ENCODE measurements at regions not wholly inside any gene's neighbourhood (a gene's known extent, or its start where the extent isn't known, plus 50 kb on each side); places are given as distances from the start of the nearest gene placed in this dataset.

DNA sequence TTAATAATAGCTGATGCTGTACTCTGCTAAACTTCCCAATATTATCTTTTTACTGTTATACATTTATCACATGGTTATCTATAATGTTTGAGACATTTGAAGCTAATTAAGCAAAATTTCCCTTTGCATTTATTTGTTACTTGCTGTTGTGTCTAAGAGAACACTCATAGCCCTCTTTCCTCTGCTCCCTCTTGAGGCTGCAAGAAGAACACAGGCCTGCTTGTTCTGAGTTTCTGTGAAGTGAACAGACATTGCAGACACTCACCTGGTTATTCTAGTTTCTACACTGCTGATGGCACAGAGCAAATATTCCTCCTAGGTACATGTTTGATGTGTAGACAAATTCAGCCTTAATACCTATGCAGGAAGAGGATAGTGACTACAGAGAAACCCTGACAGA lies 367.8 kb downstream of the GASK1B start (continued):
- no peak for TF ChIP-seq ZNF518A (tag by site-specific recombination; conservative IDR thresholded peaks at IDR 0.05; ENCODE audit: low read depth)
- TF ChIP-seq ZNF248 (tag by site-specific recombination; IDR thresholded peaks at IDR 0.05) = no peak
- no peak for TF ChIP-seq ZFP37 (tag by site-specific recombination; IDR thresholded peaks at IDR 0.05)
- TF ChIP-seq, protein P1, sequence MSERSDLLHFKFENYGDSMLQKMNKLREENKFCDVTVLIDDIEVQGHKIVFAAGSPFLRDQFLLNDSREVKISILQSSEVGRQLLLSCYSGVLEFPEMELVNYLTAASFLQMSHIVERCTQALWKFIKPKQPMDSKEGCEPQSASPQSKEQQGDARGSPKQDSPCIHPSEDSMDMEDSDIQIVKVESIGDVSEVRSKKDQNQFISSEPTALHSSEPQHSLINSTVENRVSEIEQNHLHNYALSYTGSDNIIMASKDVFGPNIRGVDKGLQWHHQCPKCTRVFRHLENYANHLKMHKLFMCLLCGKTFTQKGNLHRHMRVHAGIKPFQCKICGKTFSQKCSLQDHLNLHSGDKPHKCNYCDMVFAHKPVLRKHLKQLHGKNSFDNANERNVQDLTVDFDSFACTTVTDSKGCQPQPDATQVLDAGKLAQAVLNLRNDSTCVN (tag by site-specific recombination; optimal IDR thresholded peaks at IDR 0.05) = no peak

GRCh38 chr4:157803845-157804521 lies 368.8 kb downstream of the GASK1B start:
- POLR2A ChIA-PET = no interaction called here
- H3K9me3 ChIP-seq (ENCODE audit: control insufficient read depth, insufficient read depth, low read depth, low read length) = no peaks in the 10 kb centered on the region
- TF ChIP-seq ZNF571 (tag by site-specific recombination; IDR thresholded peaks at IDR 0.05) (no peak), ZNF10 (tag by site-specific recombination; IDR thresholded peaks at IDR 0.05) (no peak), BCL11B (tag by site-specific recombination; IDR thresholded peaks at IDR 0.05; ENCODE audit: low read depth) (no peak), ZNF645 (tag by site-specific recombination; IDR thresholded peaks at IDR 0.05) (no peak), ZNF202 (tag by site-specific recombination; IDR thresholded peaks at IDR 0.05; ENCODE audit: borderline replicate concordance) (no peak), YY1 (tag by site-specific recombination; IDR thresholded peaks at IDR 0.05) (no peak), MZF1 (tag by site-specific recombination; IDR thresholded peaks at IDR 0.05; ENCODE audit: borderline replicate concordance) (no peak), KLF17 (tag by site-specific recombination; IDR thresholded peaks at IDR 0.05) (no peak), ZNF138 (tag by site-specific recombination; IDR thresholded peaks at IDR 0.05; ENCODE audit: borderline replicate concordance) (no peak), ZNF2 (tag by site-specific recombination; IDR thresholded peaks at IDR 0.05) (no peak), CTCF (tag by site-specific recombination; IDR thresholded peaks at IDR 0.05) (no peak), ZNF140 (tag by site-specific recombination; IDR thresholded peaks at IDR 0.05) (no peak), ZFP3 (tag by site-specific recombination; IDR thresholded peaks at IDR 0.05; ENCODE audit: low read depth) (no peak), HOXA7 (CRISPR knock-in tag; IDR thresholded peaks at IDR 0.05; ENCODE audit: borderline replicate concordance) (no peak), GLI2 (tag by site-specific recombination; IDR thresholded peaks at IDR 0.05; ENCODE audit: borderline replicate concordance, low read depth) (no peak), BCL6B (tag by site-specific recombination; IDR thresholded peaks at IDR 0.05) (no peak)
- TF ChIP-seq, protein P2, sequence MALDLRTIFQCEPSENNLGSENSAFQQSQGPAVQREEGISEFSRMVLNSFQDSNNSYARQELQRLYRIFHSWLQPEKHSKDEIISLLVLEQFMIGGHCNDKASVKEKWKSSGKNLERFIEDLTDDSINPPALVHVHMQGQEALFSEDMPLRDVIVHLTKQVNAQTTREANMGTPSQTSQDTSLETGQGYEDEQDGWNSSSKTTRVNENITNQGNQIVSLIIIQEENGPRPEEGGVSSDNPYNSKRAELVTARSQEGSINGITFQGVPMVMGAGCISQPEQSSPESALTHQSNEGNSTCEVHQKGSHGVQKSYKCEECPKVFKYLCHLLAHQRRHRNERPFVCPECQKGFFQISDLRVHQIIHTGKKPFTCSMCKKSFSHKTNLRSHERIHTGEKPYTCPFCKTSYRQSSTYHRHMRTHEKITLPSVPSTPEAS (tag by site-specific recombination; IDR thresholded peaks at IDR 0.05) = no peak
- TF ChIP-seq, protein P3, sequence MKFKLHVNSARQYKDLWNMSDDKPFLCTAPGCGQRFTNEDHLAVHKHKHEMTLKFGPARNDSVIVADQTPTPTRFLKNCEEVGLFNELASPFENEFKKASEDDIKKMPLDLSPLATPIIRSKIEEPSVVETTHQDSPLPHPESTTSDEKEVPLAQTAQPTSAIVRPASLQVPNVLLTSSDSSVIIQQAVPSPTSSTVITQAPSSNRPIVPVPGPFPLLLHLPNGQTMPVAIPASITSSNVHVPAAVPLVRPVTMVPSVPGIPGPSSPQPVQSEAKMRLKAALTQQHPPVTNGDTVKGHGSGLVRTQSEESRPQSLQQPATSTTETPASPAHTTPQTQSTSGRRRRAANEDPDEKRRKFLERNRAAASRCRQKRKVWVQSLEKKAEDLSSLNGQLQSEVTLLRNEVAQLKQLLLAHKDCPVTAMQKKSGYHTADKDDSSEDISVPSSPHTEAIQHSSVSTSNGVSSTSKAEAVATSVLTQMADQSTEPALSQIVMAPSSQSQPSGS (tag by site-specific recombination; IDR thresholded peaks at IDR 0.05; ENCODE audit: low read depth) = no peak
- H3K4me3 ChIP-seq (ENCODE audit: low read depth, low read length) = no peak overlapping the region
- H3K27ac ChIP-seq (ENCODE audit: extremely low read depth, low read depth, low read length) = no peak overlapping the region
- CTCF ChIA-PET = no interaction called here
- H3K36me3 ChIP-seq (ENCODE audit: control insufficient read depth in 2 of 2, insufficient read depth in 1 of 2, low read length in 2 of 2) = no peaks in the 10 kb centered on the region
- H3K4me1 ChIP-seq (ENCODE audit: control insufficient read depth, insufficient read depth, low read length) = no peaks in the 10 kb centered on the region
